Right atrium auricular region (tissue), 2 donors: ENCODE measurements at regions not wholly inside any gene's neighbourhood (a gene's known extent, or its start where the extent isn't known, plus 50 kb on each side); places are given as distances from the start of the nearest gene placed in this dataset.

ENCODE experiments used
- DNase-seq: peaks from one replicate; pipeline ENCODE4 v3.0.0-alpha.2; 2019; ENCODE audit warnings: low spot score
- H3K27ac ChIP-seq, 2 donors: fragments of 200-600 bp; sonication (generic); 1 replicate in 1 of 2; 2 replicates in 1 of 2; pipeline ENCODE4 v1.5.1; 2016 to 2019
- H3K27me3 ChIP-seq, 2 donors: fragments of 200-600 bp; sonication (generic); one replicate each; pipeline versions ENCODE4 v1.5.1 to v1.6.0; 2017 to 2019
- H3K36me3 ChIP-seq: fragments of 200-600 bp; sonication (generic); one replicate; pipeline ENCODE4 v1.5.1; 2016
- H3K4me1 ChIP-seq, 2 donors: fragments of 200-600 bp; sonication (generic); one replicate each; pipeline versions ENCODE4 v1.5.1 to v1.6.0; 2017 to 2019
- H3K4me3 ChIP-seq, 2 donors: fragments of 200-600 bp; sonication (generic); 1 replicate in 1 of 2; 2 replicates in 1 of 2; pipeline ENCODE4 v1.5.1; 2017 to 2019; ENCODE audit warnings: mild to moderate bottlenecking in 1 of 2, moderate library complexity in 1 of 2
- H3K9me3 ChIP-seq, 2 donors: fragments of 200-600 bp; sonication (generic); one replicate each; pipeline ENCODE4 v1.5.1; 2019
- CTCF ChIP-seq, 2 donors: fragments of 200-600 bp; sonication (generic); IDR thresholded peaks; one replicate each; pipeline ENCODE4 v1.5.1; 2019; ENCODE audit warnings: antibody characterized with exemption in 2 of 2

GRCh38 chrX:8939322-8939721 is 94.6 kb downstream of the FAM9B start:
- no peak overlapping the region for H3K27ac ChIP-seq
- no peaks in the 10 kb centered on the region for H3K36me3 ChIP-seq
- TF ChIP-seq CTCF (IDR thresholded peaks at IDR 0.05): no peak
- H3K4me3 ChIP-seq: no peak overlapping the region
- DNase-seq: no peak
- no peaks in the 10 kb centered on the region for H3K9me3 ChIP-seq
- H3K27me3 ChIP-seq: no peaks in the 10 kb centered on the region
- no peaks in the 10 kb centered on the region for H3K4me1 ChIP-seq

- no peak for TF ChIP-seq CTCF (IDR thresholded peaks at IDR 0.05)
- H3K36me3 ChIP-seq: no peaks in the 10 kb centered on the region
- no peak overlapping the region for H3K4me3 ChIP-seq
- no peak for DNase-seq
- H3K27ac ChIP-seq: no peak overlapping the region
- no peaks in the 10 kb centered on the region for H3K4me1 ChIP-seq
- no peaks in the 10 kb centered on the region for H3K27me3 ChIP-seq
- H3K9me3 ChIP-seq: no peaks in the 10 kb centered on the region
Measured at GRCh38 chrX:8927701-8928100, 106.2 kb downstream of the FAM9B start.

GRCh38 chrX:8927066-8927635 is 106.8 kb downstream of the FAM9B start:
- no peak for DNase-seq
- Histone ChIP-seq H3K36me3 (no peaks in the 10 kb centered on the region), H3K9me3 (no peaks in the 10 kb centered on the region), H3K4me1 (no peaks in the 10 kb centered on the region), H3K27ac (no peak overlapping the region), H3K4me3 (no peak overlapping the region), H3K27me3 (no peaks in the 10 kb centered on the region)
- no peak for TF ChIP-seq CTCF (IDR thresholded peaks at IDR 0.05)

- Histone ChIP-seq H3K27me3 (no peaks in the 10 kb centered on the region), H3K36me3 (no peaks in the 10 kb centered on the region), H3K9me3 (no peaks in the 10 kb centered on the region), H3K4me3 (no peak overlapping the region), H3K4me1 (no peaks in the 10 kb centered on the region), H3K27ac (no peak overlapping the region)
- no peak for DNase-seq
- TF ChIP-seq CTCF (IDR thresholded peaks at IDR 0.05): no peak
Measured at GRCh38 chrX:8921615-8922014, 112.3 kb downstream of the FAM9B start.

GRCh38 chrX:8919801-8920200 is 114.1 kb downstream of the FAM9B start:
- TF ChIP-seq CTCF (IDR thresholded peaks at IDR 0.05): no peak
- Histone ChIP-seq H3K27me3 (no peaks in the 10 kb centered on the region), H3K27ac (no peak overlapping the region), H3K4me1 (no peaks in the 10 kb centered on the region), H3K4me3 (no peak overlapping the region), H3K36me3 (no peaks in the 10 kb centered on the region), H3K9me3 (no peaks in the 10 kb centered on the region)
- DNase-seq: no peak

GRCh38 chrX:8916697-8917096 is 115.5 kb upstream of the FAM9A start:
- Histone ChIP-seq H3K9me3 (no peaks in the 10 kb centered on the region), H3K4me3 (no peak overlapping the region), H3K27me3 (no peaks in the 10 kb centered on the region), H3K4me1 (no peaks in the 10 kb centered on the region), H3K27ac (no peak overlapping the region), H3K36me3 (no peaks in the 10 kb centered on the region)
- no peak for DNase-seq
- TF ChIP-seq CTCF (IDR thresholded peaks at IDR 0.05): no peak
